ENCODE measurements at regions not wholly inside any gene's neighbourhood (a gene's known extent, or its start where the extent isn't known, plus 50 kb on each side); places are given as distances from the start of the nearest gene placed in this dataset.

- DNase-seq (ENCODE audit: low read depth in 4 of 4, low spot score in 2 of 4): peak in 1 of 4 donors; percentile 32
Observed at GRCh38 chr1:82499022-82499421, 698.3 kb downstream of the ADGRL2 start.

GRCh38 chr1:82494117-82494516 is 693.4 kb downstream of the ADGRL2 start:
- no peak for DNase-seq (ENCODE audit: low read depth in 4 of 4, low spot score in 2 of 4)

- peak in 1 of 4 donors; percentile 28 for DNase-seq (ENCODE audit: low read depth in 4 of 4, low spot score in 2 of 4)
Observed at GRCh38 chr1:82492159-82492558, 691.4 kb downstream of the ADGRL2 start.

- peak in 1 of 4 donors; percentile 50 for DNase-seq (ENCODE audit: low read depth in 4 of 4, low spot score in 2 of 4)
Observed at GRCh38 chr1:82491301-82492048, 690.7 kb downstream of the ADGRL2 start.

- DNase-seq (ENCODE audit: low read depth in 4 of 4, low spot score in 2 of 4): no peak
Observed at GRCh38 chr1:82487778-82488177, 687.0 kb downstream of the ADGRL2 start.

GRCh38 chr1:82486969-82487368 is 686.2 kb downstream of the ADGRL2 start:
- no peak for DNase-seq (ENCODE audit: low read depth in 4 of 4, low spot score in 2 of 4)

GRCh38 chr1:82486468-82486867 is 685.7 kb downstream of the ADGRL2 start:
- no peak for DNase-seq (ENCODE audit: low read depth in 4 of 4, low spot score in 2 of 4)

GRCh38 chr1:82485591-82486369 is 685.0 kb downstream of the ADGRL2 start:
- DNase-seq (ENCODE audit: low read depth in 4 of 4, low spot score in 2 of 4): no peak

- DNase-seq (ENCODE audit: low read depth in 4 of 4, low spot score in 2 of 4): no peak
Observed at GRCh38 chr1:82483146-82483545, 682.4 kb downstream of the ADGRL2 start.

- no peak for DNase-seq (ENCODE audit: low read depth in 4 of 4, low spot score in 2 of 4)
Observed at GRCh38 chr1:82478916-82479315, 678.2 kb downstream of the ADGRL2 start.

GRCh38 chr1:82472489-82473131 is 671.9 kb downstream of the ADGRL2 start:
- DNase-seq (ENCODE audit: low read depth in 4 of 4, low spot score in 2 of 4): no peak

GRCh38 chr1:82466891-82467290 is 666.2 kb downstream of the ADGRL2 start:
- DNase-seq (ENCODE audit: low read depth in 4 of 4, low spot score in 2 of 4): no peak

- no peak for DNase-seq (ENCODE audit: low read depth in 4 of 4, low spot score in 2 of 4)
Observed at GRCh38 chr1:82466416-82466815, 665.7 kb downstream of the ADGRL2 start.

GRCh38 chr1:82465024-82465423 is 664.3 kb downstream of the ADGRL2 start:
- DNase-seq (ENCODE audit: low read depth in 4 of 4, low spot score in 2 of 4): no peak

GRCh38 chr1:82464362-82465001 is 663.7 kb downstream of the ADGRL2 start:
- peak; percentile 52 to 81 (median 80) for DNase-seq (ENCODE audit: low read depth in 4 of 4, low spot score in 2 of 4)

GRCh38 chr1:82463951-82464350 is 663.2 kb downstream of the ADGRL2 start:
- DNase-seq (ENCODE audit: low read depth in 4 of 4, low spot score in 2 of 4): no peak

GRCh38 chr1:82462366-82462765 is 661.6 kb downstream of the ADGRL2 start:
- DNase-seq (ENCODE audit: low read depth in 4 of 4, low spot score in 2 of 4): no peak

GRCh38 chr1:82455342-82455741 is 654.6 kb downstream of the ADGRL2 start:
- DNase-seq (ENCODE audit: low read depth in 4 of 4, low spot score in 2 of 4): no peak

- no peak for DNase-seq (ENCODE audit: low read depth in 4 of 4, low spot score in 2 of 4)
Observed at GRCh38 chr1:82454431-82454830, 653.7 kb downstream of the ADGRL2 start.

- DNase-seq (ENCODE audit: low read depth in 4 of 4, low spot score in 2 of 4): no peak
Observed at GRCh38 chr1:82453511-82454185, 652.9 kb downstream of the ADGRL2 start.
